SKM-1 (cell line): ENCODE measurements at regions not wholly inside any gene's neighbourhood (a gene's known extent, or its start where the extent isn't known, plus 50 kb on each side); places are given as distances from the start of the nearest gene placed in this dataset.
"Not testable (repeated sequence)": the region's sequence is repeated elsewhere in the genome, so short reads cannot be mapped to it uniquely, and the experiment has no call there.

ENCODE experiments used
- DNase-seq: peaks from one replicate; lab custom pipeline; 2025; ENCODE audit not compliant: unreplicated experiment; lab: John Stamatoyannopoulos, UW

DNA sequence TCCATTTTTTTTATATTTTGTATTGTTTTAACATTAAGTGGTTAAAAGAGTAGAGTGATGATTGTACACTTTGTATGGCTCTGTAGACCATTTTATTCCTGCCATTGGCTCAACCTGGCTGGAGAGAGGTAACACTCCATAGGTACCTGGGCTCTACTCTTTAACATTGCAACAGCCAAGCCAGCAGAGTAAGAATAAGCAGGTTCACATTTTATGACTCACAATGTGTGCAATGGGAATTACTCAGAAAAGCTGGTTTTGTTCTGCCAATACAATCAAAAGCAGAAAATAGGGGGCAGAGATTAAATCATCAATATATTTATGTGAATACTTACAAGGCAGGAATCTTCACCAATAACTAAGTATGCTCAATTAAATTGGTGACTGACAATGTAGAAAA, 1324.0 kb downstream of the AMY1C start:
- no peak for DNase-seq

DNA sequence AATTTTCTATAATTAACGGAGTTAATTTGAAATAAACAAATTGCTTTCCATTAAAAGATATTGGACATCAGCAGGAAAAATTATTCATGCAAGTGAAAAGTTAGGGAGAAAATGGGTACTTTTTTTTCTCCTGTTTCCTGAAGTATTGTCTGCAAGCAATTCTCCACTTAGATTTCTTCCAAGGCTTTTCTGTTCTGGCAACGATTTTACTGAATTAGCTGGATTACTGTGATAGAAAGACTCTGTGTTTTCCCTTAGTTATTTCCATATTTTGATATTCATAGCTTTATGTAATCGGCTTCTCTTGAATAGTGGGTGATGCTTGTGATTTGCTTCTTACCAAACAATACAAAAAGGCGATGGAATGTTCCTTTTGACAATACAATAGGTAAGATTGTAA, 1333.9 kb downstream of the AMY1C start:
- no peak for DNase-seq

DNA sequence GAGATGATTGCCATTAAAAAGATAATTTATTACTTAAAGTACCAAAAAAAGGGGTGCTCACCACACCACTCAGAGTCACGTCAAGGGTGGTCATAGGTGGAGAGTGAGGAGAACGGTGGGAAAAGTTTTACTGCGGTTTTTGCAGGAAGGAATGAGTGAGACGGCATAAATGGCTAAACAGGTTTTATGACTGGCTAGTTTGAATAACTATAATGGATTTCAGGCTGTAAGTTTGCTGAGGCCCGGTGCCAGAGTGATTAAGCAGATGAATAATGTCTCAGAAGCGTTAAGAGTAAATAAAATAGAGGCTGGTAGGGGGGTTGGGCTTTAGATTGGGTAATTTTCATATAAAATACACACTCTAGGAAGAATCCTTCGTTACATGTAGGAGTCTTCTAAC, 1337.8 kb downstream of the AMY1C start:
- no peak for DNase-seq

DNA sequence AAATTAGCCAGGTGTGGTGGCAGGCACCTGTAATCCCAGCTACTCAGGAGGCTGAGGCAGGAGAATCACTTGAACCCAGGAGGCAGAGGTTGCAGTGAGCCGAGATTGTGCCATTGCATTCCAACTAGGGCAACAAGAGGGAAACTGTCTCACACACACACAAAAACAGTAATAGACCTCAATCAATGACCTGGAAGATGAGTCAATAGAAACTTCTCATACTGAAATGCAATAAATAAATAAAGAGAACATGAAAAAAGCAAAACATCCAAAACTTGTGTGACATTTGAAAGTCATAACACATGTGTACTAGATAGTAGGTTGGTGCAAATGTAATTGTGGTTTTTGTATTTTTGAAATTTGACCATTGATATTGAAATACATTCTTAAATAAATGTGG, 1338.5 kb downstream of the AMY1C start:
- DNase-seq, result no peak

DNA sequence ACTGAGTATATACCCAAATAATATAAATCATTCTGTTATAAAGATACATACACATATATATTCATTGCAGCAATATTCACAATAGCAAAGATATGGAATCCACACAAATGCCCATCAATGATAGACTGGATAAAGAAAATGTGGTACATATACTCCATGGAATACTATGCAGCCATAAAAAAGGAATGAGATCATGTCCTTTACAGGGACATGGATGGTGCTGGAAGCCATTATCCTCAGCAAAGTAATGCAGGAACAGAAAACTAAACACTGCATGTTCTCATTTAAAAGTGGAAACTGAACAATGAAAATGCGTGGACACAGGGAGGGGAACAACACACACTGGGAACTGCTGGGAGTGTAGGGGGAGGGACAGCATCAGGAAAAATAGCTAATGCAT, 1344.2 kb downstream of the AMY1C start:
- not testable (repeated sequence) for DNase-seq

DNA sequence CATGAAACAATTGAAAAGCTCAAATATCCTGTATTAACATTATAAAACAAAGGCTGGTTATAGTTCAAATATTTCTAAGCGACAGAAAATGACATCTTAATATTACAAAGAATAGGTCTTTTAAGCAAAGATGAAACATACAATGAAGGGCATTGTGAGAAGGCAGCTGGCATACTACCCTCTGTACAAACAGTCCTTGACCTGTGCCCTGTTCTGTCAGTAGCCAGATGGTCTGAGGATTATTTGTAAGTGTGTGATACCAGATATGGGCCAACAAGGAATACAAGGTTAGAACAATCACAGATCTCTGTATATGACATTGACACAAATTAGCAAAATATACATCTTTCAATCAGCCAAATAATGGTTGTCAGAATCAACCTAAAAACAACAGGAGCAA, 1350.4 kb downstream of the AMY1C start:
- DNase-seq, result no peak

DNA sequence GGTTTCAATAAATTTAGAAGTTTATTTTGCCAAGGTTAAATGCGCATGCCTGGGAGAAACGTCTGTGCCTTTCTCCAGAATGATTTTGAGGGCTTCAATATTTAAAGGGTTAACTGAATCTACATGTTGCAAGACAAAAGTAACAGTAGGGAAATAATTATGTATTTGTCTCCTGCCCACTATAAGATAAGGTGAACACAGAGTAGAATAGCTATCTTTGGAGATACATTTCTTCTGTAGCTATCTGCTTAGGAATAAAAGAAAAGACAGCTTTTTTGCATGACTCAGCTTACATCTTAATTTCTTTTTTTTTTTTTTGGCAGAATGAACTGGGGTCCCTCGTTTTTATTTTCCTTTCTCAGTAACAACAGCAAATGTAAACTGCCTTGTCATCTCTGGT, 1351.6 kb downstream of the AMY1C start:
- DNase-seq, result no peak

DNA sequence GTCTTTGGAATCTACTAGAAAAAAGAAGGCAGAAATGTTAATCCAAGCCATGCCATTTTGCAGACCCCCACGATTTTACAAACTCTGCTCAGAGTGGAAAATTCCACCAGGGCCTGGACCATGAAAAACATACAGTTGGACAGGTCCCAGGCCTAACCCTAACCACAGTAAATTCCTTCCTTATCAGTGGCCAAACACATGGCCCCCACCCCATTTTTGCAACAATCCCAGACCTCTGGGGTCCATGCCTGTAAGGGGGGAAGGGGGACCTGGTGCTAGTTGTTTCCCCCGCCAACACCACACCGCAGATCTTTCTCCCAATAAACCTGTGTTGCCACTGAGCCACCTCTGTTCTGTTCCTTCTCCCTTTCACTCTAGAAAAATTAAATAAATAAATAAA, 1352.7 kb downstream of the AMY1C start:
- DNase-seq, result no peak

DNA sequence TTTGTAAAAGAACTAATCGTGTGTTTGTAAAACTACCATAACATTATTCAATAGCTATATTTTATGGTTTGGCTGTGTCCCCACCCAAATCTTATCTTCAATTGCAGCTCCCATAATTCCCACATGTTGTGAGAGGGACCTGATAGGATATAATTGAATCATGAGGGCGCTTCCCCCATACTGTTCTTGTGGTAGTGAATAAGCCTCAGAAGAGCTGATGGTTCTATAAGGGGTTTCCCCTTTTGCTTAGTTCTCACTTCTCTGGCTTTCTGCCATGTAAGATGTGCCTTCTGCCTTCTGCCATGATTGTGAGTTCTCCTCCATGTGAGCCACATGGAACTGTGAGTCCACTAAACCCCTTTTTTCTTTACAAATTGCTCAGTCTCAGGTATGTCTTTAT, 1372.3 kb downstream of the AMY1C start:
- DNase-seq, result no peak

DNA sequence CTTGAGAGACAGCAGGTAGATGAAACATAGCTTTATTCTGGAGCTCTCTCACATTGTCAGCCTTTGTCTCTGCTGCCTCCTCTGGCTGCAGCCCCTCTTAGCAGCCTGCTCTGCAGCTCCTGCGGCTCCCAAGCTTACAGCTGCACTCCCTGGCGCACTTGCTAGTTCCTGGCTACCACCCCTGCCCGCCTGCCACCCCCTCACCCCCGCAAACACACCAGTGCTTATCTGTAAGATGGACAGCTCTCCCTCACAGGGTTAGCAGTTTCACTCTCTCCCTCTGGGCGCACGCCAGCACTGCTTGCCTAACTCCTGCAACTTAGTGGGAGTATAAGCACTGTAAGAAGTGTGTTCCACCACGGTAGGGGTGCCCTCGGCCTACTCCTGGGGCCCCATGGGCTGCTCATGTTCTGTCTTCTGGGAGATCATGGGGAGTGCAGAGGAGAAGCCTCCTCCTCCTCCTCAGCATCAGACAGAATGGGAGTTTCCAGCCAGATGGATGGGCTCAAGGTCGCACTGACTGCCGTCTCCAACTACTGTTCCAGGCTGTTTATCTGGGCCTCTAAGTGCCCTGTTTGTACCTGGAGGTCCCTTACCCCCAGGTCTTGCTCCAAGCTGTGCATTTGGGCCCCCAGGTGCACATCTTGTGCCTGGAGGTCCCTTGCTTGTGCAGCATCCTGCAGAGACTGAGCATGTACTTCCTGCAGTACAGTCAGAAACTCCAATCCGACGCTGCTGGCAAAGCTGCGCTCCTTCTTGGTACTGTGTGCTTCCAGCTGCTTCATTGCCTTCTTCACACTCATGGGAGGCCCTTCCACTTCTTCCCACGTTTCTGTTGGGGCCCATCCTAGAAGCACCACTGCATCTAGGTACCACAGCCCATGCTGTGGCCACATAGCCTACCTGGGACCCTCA, 1388.1 kb downstream of the AMY1C start:
- DNase-seq, result no peak

DNA sequence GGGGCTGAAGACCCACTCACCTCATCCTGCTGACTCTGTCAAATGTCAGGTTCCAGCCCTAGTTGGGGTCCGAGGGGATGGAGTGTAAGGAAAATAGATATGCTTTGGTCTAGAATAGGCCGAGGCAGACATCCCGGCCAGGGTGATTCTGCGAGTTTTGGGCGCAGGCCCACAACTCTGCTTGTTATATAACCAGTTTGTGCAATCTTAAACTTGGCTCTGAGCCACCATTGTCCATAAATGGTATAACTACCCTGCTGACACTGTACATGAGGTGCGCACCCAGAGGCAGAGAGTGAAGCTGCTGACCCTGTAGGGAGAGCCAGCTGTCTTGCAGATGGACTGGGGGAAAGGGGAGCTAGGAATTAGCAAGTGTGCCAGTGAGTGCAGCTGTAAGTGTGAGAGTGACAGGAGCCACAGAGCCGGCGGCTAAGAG, 1388.8 kb downstream of the AMY1C start:
- no peak for DNase-seq

DNA sequence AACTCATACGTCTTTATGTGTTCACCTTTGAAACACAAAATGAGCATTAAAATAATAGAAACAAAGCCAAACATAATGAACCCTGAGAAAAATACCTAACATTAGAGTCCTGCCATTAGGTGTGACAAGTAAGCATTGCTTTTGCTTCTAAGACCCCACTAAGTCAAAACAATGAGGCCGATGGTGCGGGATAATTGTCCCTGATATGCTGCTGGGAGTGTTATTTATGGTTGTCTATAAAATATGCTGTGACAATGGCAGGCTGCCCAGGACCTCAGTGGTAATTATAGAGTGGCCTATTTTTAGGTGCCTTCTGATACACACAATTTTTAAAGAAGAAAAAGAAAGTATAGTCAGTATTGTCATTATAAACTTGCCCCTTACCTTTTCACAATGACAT, 1423.1 kb downstream of the AMY1C start:
- no peak for DNase-seq

DNA sequence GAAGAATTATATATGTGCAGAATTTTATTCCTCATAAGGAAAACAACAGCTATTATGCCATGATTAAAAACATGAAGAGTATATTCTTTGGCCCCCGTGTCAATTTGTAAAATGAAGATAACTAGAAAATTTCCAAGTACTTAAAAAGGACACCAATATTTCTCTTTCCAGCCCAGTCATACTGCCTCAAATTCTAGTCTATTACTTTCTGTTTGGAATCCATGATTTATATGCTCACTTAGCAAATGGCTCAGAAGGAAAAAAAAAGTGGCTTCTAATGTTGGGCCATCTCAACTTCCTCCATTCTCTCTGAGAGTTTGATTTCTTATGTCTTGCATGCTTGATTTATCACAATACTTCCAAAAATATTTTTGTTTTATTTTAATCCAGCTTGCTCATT, 1431.1 kb downstream of the AMY1C start:
- DNase-seq, result no peak

DNA sequence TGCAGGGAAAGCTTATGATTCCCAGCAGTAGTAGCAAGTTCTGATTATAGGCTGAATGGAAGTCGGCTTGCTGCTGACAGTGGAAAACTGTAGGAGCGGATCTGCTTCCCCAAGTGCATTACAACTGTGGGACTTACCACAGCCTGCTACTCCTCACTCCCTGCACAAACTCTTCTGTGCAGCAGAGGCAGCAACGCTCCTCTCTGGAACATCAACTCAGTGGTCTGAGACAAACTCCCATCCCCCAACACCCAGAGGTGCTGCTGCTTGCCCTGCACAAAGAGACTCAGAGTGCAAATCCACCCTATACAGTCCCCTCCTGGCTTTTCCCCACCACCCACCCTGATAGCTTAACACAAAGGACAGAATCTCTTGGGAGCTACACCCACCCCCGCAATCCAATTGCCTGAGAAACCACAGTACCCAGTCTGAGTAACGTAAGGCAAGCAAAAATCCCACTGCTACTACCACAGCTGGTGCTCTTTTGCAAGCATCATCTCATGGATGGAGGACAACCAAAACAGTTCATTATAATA, 1455.2 kb downstream of the AMY1C start:
- DNase-seq, result no peak

DNA sequence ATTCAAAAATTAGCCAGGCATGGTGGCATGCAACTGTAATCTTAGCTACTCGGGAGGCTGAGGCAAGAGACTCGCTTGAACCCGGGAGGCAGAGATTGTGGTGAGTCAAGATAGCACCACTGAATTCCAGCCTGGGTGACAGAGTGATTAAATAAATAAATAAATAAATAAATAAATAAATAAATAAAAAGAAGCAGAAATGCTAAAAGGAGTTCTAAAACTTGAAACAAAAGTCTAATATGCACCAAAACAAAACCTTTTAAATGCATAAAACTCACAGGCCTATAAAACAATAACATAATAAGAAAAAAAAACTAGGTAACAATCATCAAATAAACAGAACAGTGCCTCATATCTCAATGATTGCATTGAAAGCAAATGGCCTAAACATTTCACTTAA, 1458.9 kb downstream of the AMY1C start:
- DNase-seq, result no peak

DNA sequence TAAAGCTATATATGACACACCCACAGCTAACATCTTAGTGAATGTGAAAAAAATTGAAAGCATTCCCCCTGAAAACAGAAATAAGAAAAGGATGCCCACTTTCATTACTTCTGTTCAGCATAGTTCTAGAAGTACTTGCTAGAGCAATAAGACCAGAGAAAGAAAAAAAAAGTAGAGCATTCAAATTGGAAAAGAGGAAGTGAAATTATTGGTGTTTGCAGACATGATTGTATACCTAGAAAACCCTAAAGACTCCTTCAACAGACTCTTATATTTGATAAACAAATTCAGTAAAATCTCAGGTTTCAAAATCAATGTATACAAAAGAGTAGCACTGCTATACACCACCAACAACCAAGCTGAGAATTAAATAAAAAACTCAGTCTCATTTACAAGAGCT, 1461.0 kb downstream of the AMY1C start:
- no peak for DNase-seq

DNA sequence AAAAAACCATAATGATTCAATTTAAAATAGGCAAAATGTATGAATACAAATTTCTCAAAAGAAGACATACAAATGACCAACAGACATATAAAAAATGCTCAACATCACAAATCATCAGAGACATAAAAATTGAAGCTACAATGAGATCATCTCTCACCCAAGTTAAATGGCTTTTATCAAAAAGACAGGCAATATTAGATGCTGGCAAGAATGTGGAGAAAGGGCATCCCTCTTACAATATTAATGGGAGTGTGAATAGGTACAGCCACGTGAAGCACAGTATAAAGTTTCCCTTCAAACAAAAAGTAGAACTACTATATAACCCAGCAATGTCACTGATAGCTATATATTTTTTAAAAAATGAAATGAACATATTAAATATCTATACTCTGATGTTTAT, 1481.7 kb downstream of the AMY1C start:
- no peak for DNase-seq

DNA sequence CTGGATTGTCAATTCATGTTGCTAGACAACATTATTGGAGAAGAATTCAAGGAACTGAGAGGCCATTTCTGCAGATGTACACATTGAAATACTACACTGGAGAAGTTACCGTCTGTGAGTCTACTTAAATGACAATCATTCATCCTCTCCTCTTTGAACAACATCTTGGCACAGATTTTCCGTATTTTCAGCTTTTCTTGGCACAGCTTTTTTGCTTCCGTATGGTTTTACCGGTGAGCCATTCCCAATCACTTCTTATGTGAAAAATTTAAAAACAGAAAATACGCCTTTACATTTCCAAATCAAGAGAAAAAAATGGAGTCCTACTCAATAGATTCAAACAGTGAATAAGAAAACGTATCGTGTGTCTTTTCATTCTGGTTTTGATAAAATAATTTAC, 1493.7 kb downstream of the AMY1C start:
- DNase-seq, result no peak

DNA sequence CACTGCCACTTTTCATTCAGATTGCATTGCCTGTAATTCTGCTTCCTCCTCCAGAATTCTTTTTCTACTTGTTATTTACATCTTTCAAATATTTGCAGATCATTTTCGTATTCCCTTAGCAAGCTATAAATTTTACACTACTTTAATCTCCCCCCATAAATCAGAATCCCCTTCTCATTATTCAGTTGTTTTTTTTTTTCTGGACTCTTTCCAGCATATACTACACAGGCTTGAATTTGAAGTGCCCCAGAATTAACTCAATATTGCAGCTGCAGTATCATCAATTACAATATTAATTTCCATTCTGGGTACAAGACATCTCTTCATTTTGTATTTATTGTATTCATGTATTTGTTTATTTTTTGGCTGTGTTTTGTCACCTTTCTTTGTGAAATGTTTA, 1494.3 kb downstream of the AMY1C start:
- DNase-seq, result no peak

DNA sequence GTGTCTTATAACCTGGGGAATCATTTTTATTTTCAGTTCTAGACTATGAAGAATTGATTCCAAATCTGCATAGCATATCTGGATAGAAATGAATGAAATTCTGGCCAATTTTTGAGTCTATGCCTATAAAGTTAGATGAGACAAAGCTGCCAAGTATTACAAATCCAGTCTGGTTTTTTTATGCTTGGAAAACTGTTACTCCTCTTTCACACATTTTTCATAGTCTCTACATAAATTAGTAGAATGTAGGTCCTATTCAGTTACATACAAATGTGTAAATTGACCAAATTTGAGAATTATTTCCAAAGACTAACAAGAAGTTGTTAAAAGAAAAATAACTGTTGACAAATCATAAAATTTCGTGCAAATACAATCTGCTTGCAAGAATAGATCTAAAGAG, 1505.2 kb downstream of the AMY1C start:
- DNase-seq, result no peak

DNA sequence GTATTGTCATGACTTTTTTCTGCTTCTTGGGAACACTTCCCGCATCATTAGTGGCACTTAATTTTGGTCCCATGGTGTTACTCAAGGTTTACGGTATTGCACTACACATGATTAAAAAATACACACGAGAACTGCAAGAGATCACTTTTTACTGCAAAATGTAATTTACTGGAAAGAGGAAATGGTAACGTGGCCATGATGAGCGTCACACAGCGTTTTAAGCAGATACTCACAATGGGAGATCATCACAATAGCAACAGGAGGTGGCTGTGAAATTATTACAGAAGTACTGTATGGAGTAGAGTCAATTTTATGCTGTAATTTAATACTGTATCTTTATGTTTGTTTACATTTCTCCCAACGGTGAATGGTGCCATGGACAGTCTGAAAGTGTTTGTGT, 1510.3 kb downstream of the AMY1C start:
- no peak for DNase-seq

DNA sequence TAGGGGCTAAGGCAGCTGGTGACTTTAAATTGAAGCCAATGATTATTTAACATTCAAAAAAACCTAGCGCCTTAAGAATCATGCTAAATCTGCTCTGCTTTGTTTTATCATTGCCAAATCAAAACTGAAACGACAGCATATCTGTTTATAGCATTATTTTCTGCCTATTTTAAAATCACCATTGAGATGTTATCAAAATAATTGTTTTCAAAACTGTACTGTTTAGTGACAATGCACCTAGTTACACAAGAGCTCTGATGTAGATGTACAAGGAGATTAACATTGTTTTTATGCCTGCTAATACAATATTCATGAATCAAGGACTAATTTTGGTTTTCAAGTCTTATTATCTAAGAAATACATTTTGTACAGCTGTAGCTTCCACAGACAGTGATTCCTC, 1521.3 kb downstream of the AMY1C start:
- DNase-seq, result no peak

DNA sequence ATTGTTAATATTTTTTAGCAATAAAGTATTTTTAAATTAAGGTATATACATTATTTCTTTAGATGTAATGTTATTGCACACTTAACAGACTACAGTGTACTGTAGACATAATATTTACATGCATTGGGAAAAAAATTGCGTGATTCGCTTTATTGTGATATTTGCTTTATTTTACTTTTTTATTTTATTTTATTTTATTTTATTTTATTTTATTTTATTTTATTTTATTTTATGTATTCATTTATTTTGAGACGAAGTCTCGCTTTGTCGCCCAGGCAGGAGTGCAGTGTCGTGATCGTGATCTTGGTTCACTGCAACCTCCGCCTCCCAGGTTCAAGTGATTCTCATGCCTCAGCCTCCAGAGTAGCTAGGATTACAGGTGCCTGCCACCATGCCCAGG, 1522.7 kb downstream of the AMY1C start:
- not testable (repeated sequence) for DNase-seq
